ENCODE measurements at regions not wholly inside any gene's neighbourhood (a gene's known extent, or its start where the extent isn't known, plus 50 kb on each side); places are given as distances from the start of the nearest gene placed in this dataset.

DNA sequence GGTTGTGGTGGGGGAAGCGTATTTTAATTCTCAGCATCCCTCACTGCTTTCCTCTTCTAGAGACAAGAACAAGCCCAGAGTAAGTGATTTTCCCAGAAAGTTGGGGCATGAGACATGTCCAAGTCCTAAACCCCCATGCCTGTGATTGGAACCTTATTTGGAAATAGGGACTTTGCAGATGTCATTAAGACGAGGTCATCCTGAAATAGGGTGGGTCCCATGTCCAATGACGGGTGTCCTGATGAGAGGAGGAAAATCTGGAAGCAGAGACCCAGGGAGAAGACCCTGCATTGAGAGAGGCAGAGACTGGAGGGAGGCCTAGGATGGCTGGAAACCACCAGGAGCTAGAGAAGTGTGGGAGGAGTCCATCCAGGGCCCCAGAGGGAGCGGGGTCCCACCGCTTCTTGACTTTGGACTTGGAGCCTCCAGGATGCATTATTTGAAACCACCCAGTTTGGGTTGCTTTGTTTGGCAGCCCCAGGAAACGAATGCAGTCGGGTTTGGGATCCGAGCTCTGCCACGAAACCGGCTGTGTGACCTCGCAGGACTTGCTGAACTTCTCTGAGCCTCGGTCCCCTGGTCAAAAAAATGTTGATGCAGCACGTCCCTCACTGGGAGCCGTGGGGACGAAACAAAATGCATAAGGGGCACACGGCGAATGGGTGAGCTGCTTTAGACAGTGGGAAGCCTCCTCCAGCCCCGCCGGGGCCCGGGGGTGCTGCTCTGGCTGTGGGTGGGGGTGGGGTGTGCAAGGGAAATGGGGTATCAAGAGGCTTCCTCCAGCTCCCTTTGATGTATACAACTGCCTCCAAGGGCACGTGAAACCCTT, 113.9 kb downstream of the CPZ start:
- Mint-ChIP-seq H3K27ac (no peak overlapping the region), H3K9me3 (no peaks in the 10 kb centered on the region), H3K4me3 (peak overlapping the region; percentile 57)

DNA sequence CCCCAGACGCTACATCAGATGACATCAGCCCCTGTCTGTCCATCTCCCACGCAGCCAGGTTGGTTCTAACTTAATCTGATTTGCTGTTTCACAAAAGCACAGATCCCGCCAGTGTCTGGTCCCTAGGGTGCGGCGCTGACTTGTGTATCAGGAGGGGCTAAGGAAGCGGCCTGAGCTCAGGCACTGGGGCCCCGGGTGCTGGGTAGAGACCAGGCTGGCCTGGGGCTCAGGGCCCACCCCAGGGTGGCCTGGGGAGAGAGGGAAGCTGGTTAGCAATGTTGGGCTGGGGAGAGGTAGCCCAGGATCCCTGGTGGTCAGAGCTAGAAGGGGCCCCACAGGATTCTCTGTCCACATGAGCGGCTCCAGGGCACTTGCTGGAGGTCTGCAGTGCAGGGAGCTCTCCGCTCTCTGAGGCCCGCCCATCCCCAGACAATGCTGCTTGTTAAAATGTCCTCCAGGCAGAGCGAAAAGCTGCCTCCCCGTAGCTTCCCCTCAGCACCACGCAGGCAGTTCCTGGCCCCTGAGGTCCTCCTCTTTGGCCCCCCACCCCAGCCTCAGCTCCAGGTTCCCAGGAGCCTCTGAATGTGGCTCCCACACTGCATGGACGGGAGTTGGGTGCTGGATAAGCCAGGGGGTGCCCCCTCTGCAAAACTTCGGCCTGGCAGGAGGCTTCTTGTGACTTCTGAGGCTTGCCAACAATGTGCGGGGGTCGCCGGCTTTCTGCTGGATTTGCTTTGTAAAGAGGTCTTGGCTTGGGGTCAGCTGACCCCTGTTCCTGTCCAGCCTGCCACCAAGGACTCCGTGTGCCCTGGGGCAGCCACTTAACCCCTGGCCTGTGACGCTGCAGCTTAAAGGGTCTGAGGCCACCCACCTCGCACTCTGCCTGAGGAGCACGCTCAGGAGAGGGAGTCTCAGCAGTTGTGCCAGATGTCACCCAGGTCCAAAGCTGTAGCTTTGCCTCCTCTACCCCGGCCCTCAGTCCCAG, 112.9 kb downstream of the CPZ start:
- Mint-ChIP-seq H3K36me3 (no peaks in the 10 kb centered on the region), H3K9me3 (no peaks in the 10 kb centered on the region), H3K4me1 (ENCODE audit: unreplicated experiment) (peaks cover 22% of the 10 kb centered on the region), H3K27ac (no peak overlapping the region), H3K27me3 (peaks cover 51% of the 10 kb centered on the region), H3K4me3 (no peak overlapping the region)
- TF ChIP-seq, protein P1, sequence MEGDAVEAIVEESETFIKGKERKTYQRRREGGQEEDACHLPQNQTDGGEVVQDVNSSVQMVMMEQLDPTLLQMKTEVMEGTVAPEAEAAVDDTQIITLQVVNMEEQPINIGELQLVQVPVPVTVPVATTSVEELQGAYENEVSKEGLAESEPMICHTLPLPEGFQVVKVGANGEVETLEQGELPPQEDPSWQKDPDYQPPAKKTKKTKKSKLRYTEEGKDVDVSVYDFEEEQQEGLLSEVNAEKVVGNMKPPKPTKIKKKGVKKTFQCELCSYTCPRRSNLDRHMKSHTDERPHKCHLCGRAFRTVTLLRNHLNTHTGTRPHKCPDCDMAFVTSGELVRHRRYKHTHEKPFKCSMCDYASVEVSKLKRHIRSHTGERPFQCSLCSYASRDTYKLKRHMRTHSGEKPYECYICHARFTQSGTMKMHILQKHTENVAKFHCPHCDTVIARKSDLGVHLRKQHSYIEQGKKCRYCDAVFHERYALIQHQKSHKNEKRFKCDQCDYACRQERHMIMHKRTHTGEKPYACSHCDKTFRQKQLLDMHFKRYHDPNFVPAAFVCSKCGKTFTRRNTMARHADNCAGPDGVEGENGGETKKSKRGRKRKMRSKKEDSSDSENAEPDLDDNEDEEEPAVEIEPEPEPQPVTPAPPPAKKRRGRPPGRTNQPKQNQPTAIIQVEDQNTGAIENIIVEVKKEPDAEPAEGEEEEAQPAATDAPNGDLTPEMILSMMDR (conservative IDR thresholded peaks at IDR 0.05): no peak
- DNase-seq (ENCODE audit: extremely low spot score, unreplicated experiment): no peak

More for the DNA sequence above, 113.9 kb downstream of the CPZ start:
- peaks cover 16% of the 10 kb centered on the region for H3K4me1 Mint-ChIP-seq (ENCODE audit: unreplicated experiment)
- peaks cover 45% of the 10 kb centered on the region for H3K27me3 Mint-ChIP-seq
- TF ChIP-seq, protein P1 (conservative IDR thresholded peaks at IDR 0.05): no peak
- H3K36me3 Mint-ChIP-seq: no peaks in the 10 kb centered on the region
- peak; percentile 34 for DNase-seq (ENCODE audit: extremely low spot score, unreplicated experiment)

DNA sequence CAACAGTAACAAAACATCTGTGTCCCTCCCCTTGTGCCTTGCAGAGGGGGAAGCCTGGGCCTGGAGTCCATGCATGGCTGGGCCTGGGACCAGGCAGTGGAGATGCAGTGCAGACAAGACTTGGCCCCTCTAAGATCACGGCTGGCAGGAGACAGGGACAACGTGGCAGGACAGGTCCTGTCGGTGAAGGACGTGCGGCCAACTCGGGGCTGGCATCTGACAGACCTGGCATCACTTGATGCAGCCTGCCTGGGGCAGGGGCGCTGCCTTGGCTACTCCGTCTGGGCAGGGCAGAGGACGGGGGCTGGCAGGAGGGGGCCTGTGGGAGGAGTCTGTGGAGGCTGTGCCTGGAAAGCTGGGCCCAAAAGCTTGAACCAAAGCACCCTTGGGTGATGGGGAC, 112.1 kb downstream of the CPZ start:
- peaks cover 53% of the 10 kb centered on the region for H3K27me3 Mint-ChIP-seq

DNA sequence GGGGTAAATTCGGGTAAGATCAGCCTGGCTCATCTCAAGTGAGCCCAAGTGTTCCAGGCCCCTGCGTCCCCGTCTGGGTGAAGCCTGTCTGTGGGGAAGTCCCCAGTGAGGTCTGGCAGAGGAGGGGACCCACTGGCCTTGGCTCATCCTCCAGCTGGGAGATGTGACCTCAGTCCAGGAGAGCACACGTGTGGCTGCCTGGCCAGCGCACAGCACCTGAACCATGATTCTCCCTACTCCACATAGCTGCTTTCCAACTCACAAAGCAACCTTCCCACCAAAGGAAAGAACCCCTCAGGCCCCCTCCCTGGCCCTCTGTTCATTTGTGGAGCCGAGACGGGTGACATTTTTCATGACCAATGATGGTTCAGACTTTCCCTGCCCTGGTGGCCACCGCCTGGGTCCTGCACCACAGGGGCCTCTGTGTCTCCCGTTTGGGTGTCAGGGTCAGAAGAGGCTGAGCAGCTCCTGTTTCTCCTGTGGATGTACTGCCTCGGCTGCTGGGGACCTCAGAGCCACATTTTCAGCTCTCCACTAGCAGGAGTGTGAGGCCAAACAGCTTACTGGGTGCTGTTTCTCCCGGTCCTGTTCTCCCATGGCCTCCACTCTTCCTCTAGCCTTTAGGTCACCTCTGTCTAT, 111.4 kb downstream of the CPZ start:
- peaks cover 26% of the 10 kb centered on the region for H3K4me1 Mint-ChIP-seq (ENCODE audit: unreplicated experiment)
- TF ChIP-seq, protein P1 (conservative IDR thresholded peaks at IDR 0.05): no peak
- H3K36me3 Mint-ChIP-seq: no peaks in the 10 kb centered on the region
- H3K27me3 Mint-ChIP-seq: peaks cover 49% of the 10 kb centered on the region
- H3K27ac Mint-ChIP-seq: no peak overlapping the region
- H3K4me3 Mint-ChIP-seq: no peak overlapping the region
- H3K9me3 Mint-ChIP-seq: no peaks in the 10 kb centered on the region
- peak; percentile 62 for DNase-seq (ENCODE audit: extremely low spot score, unreplicated experiment)

More for the DNA sequence above, 112.1 kb downstream of the CPZ start:
- TF ChIP-seq, protein P1 (conservative IDR thresholded peaks at IDR 0.05): no peak
- H3K36me3 Mint-ChIP-seq: no peaks in the 10 kb centered on the region
- no peaks in the 10 kb centered on the region for H3K9me3 Mint-ChIP-seq
- DNase-seq (ENCODE audit: extremely low spot score, unreplicated experiment): peak; percentile 62
- H3K4me1 Mint-ChIP-seq (ENCODE audit: unreplicated experiment): peaks cover 26% of the 10 kb centered on the region
- H3K4me3 Mint-ChIP-seq: no peak overlapping the region
- no peak overlapping the region for H3K27ac Mint-ChIP-seq

DNA sequence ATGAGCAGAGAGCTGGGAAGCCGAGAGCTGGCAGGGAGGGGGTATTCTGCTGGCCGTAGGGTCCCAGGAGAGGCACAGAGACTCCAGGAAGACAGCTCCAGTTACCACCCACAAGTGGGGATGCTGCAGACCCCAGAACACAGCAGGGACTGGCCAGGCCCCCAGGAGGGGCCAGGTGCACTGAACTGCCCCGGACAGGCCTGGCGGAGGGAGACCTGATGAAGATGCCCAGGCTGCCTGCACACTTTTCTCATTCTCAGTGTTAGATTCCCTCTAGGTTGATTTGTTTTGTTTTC, 110.8 kb downstream of the CPZ start:
- H3K27ac Mint-ChIP-seq: no peak overlapping the region
- no peaks in the 10 kb centered on the region for H3K36me3 Mint-ChIP-seq
- DNase-seq (ENCODE audit: extremely low spot score, unreplicated experiment): peak; percentile 47
- peaks cover 26% of the 10 kb centered on the region for H3K4me1 Mint-ChIP-seq (ENCODE audit: unreplicated experiment)
- TF ChIP-seq, protein P1 (conservative IDR thresholded peaks at IDR 0.05): no peak
- H3K27me3 Mint-ChIP-seq: peaks cover 45% of the 10 kb centered on the region
- H3K4me3 Mint-ChIP-seq: no peak overlapping the region
- H3K9me3 Mint-ChIP-seq: no peaks in the 10 kb centered on the region
